Retinal pigment epithelial cell (primary cell): ENCODE measurements at regions not wholly inside any gene's neighbourhood (a gene's known extent, or its start where the extent isn't known, plus 50 kb on each side); places are given as distances from the start of the nearest gene placed in this dataset.

Experiments
- DNase-seq: peaks from one replicate; pipeline ENCODE4 v3.0.0-alpha.2; 2010; ENCODE audit warnings: low read depth
- H3K4me3 ChIP-seq: 2 replicates; pipeline ENCODE4 v1.5.1; 2011; ENCODE audit warnings: mild to moderate bottlenecking, low read length, control low read depth, moderate library complexity
- TF ChIP-seq, protein P1 (sequence below): conservative IDR thresholded peaks from 2 replicates; pipeline ENCODE4 v1.5.1; 2011; ENCODE audit warnings: low read depth, low read length, control low read depth, inconsistent platforms

DNA sequence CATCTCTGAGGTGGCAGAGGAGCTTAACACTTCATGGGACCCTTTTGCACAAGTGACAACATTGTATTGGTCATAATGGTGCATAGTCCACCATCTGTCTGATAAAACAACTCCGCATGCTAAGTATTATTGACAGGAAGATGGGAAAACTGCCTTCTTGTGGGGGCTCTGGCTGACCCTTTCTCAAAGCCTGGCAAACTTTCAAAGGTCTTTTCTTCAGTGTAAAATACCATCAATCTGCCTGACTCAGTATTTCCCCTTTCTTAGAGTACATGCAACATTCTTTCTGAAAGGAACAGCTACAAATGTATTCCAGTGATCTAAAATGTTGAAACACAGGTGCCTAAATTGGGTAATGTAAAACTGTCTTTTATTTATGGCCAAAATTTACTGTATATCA is 89.1 kb downstream of the NAA11 start:
- DNase-seq = no peak
- H3K4me3 ChIP-seq = no peak overlapping the region
- TF ChIP-seq, protein P1, sequence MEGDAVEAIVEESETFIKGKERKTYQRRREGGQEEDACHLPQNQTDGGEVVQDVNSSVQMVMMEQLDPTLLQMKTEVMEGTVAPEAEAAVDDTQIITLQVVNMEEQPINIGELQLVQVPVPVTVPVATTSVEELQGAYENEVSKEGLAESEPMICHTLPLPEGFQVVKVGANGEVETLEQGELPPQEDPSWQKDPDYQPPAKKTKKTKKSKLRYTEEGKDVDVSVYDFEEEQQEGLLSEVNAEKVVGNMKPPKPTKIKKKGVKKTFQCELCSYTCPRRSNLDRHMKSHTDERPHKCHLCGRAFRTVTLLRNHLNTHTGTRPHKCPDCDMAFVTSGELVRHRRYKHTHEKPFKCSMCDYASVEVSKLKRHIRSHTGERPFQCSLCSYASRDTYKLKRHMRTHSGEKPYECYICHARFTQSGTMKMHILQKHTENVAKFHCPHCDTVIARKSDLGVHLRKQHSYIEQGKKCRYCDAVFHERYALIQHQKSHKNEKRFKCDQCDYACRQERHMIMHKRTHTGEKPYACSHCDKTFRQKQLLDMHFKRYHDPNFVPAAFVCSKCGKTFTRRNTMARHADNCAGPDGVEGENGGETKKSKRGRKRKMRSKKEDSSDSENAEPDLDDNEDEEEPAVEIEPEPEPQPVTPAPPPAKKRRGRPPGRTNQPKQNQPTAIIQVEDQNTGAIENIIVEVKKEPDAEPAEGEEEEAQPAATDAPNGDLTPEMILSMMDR = no peak

DNA sequence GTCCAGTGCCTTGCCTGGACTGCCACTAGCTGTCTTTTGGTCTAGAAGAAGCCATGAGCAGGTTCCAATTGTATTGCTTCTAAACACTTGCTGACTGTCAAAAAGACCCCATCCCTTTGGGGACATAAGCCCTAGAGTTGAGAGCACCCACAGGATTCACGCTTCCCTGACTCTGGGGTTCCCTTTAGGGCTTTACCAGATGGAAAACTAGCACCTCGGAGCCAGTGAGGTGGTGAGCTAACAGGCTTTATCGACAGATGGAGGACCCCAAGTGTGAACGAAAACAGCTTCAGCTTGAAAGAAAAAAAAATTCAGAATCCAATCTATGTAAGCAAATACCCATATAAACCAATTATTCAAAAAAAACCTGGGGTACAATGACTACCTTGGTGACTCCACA is 90.8 kb downstream of the NAA11 start:
- TF ChIP-seq, protein P1 = no peak
- no peak for DNase-seq

DNA sequence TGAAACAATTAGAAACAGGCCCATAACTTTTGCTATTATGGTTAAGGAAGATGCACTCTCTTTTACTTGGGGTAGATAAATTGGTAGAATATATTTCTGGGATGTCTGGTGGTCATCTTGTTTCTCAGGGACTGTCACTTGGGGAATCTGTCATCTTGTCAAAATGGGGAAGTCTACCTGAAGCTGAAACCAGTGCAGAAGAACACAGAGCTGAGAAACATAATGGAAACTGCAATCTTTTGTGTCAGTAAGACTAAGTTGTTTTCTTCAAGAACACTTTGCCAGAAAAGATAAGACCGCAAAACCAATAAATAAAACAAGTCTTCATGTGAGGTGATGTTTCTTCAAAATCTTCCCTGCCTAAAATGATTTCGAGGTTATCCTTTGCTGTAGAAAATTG is 92.0 kb downstream of the NAA11 start:
- H3K4me3 ChIP-seq = no peak overlapping the region
- no peak for DNase-seq
- TF ChIP-seq, protein P1 = no peak

More for the DNA sequence above, 90.8 kb downstream of the NAA11 start:
- no peak overlapping the region for H3K4me3 ChIP-seq

DNA sequence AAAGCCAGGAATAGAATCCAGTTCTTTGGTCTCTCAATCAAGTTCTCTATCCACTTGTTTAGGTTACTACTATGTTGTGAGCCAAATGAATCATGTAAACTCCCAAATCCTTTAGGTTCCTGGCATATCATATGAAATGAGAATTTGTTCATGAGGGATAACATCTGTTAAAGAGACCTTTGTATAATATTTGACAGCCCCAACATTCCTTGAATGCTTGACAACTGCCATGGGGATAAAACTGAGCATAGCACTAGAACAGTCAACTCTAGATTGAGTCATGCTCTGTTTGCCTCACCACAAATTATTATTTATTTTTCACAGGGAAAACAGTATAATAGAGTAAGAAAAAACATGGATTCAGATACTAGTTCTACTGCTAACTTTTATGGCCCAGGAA is 93.3 kb downstream of the NAA11 start:
- H3K4me3 ChIP-seq = no peak overlapping the region
- DNase-seq = peak; percentile 59
- TF ChIP-seq, protein P1 = no peak

DNA sequence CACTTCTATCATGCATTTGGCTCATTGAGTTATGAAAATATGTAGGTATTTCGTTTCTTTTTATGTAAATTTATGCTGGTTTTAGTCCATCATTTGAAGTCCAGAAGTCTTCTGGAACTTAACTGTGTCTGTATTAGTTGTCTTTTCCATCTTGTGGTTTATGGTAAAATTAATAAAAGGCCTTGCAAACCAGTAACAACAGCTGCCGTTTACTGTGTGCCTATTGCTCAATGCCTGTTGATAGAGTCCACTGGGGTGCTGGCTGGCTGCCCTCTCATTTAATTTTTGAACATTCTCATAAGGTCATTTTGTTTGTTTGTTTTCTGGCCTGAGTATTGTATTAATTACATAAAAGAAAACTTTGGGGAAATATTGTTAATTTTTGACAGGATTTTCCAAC is 98.0 kb downstream of the NAA11 start:
- DNase-seq = no peak
- no peak overlapping the region for H3K4me3 ChIP-seq
- TF ChIP-seq, protein P1 = no peak

DNA sequence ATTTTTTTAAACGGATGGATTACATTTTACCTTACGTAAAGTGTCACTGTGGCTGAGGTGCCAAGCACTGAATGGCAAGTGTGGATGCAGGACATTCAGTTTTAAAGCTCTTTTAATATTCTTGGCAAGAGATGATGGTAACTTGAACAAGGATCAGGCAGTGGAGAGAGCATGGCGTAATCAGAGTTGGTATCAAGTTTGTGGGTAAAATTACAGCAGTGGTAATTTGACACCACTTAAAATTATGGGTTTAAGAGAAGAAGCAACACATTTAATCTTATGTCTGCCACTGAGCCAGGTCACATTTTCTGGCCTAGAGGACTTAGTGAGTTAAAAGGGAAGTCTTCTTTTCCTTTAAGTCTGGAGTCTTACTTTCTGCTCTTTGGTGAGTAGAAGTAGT is 100.5 kb downstream of the NAA11 start:
- TF ChIP-seq, protein P1 = no peak
- H3K4me3 ChIP-seq = no peak overlapping the region
- no peak for DNase-seq

DNA sequence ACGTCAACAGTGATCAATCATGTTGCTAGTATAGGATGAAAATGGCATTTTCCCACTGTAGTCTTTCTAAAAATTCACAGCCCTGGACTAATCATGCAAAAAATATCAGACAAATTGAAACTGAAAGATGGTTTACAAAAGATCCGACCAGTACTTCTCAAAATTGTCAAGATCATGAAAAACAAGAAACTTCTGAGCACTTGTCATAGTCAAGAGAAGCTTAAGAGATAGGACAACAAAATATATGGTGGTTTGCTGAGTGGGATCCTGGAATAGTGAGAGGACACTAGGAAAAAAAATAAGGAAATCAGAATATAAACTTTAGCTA is 101.1 kb downstream of the NAA11 start:
- no peak overlapping the region for H3K4me3 ChIP-seq
- TF ChIP-seq, protein P1 = no peak
- no peak for DNase-seq
